ENCODE measurements at regions not wholly inside any gene's neighbourhood (a gene's known extent, or its start where the extent isn't known, plus 50 kb on each side); places are given as distances from the start of the nearest gene placed in this dataset.

GRCh38 chr6:4460586-4461475 lies 315.4 kb upstream of the CDYL start:
- no peak for TF ChIP-seq CTCF (IDR thresholded peaks at IDR 0.05)
- TF ChIP-seq POLR2A (IDR thresholded peaks at IDR 0.05): no peak

All from adrenal gland (tissue), 5 donors.